ENCODE measurements at regions not wholly inside any gene's neighbourhood (a gene's known extent, or its start where the extent isn't known, plus 50 kb on each side); places are given as distances from the start of the nearest gene placed in this dataset.
"Not testable (repeated sequence)": the region's sequence is repeated elsewhere in the genome, so short reads cannot be mapped to it uniquely, and the experiment has no call there.

GRCh38 chr13:55155046-55155445 lies 1985.7 kb upstream of the PRR20A start:
- H3K9me3 ChIP-seq, result no peaks in the 10 kb centered on the region
- no peaks in the 10 kb centered on the region for H3K36me3 ChIP-seq
- WGBS, 2 donors, result 97 to 98% methylated on average over 1 of the region's 1 CpG
- H3K4me3 ChIP-seq (replicated peaks in 1 of 3), result no peak overlapping the region
- intact Hi-C loops (cut with DNase I), result no loop called here
- no peaks in the 10 kb centered on the region for H3K4me1 ChIP-seq
- no peak overlapping the region for H3K27ac ChIP-seq
- TF ChIP-seq CTCF (IDR thresholded peaks at IDR 0.05), result no peak
- no peak for TF ChIP-seq POLR2A (IDR thresholded peaks at IDR 0.05)
- no peaks in the 10 kb centered on the region for H3K27me3 ChIP-seq
- no peak for DNase-seq

- Histone ChIP-seq H3K36me3 (no peaks in the 10 kb centered on the region), H3K27ac (no peak overlapping the region), H3K27me3 (no peaks in the 10 kb centered on the region), H3K9me3 (no peaks in the 10 kb centered on the region), H3K4me3 (replicated peaks in 1 of 3) (no peak overlapping the region), H3K4me1 (no peaks in the 10 kb centered on the region)
- intact Hi-C loops (cut with DNase I), result no loop called here
- 53 to 66% methylated on average over 4 of the region's 4 CpGs for WGBS, 2 donors
- TF ChIP-seq POLR2A (IDR thresholded peaks at IDR 0.05) (no peak), CTCF (IDR thresholded peaks at IDR 0.05) (no peak)
- no peak for DNase-seq
These were observed 1981.0 kb upstream of the PRR20A start for GRCh38 chr13:55159765-55160164.

- no peaks in the 10 kb centered on the region for H3K9me3 ChIP-seq
- no peak for DNase-seq
- no peaks in the 10 kb centered on the region for H3K36me3 ChIP-seq
- intact Hi-C loops (cut with DNase I), result no loop called here
- TF ChIP-seq POLR2A (IDR thresholded peaks at IDR 0.05) (no peak), CTCF (IDR thresholded peaks at IDR 0.05) (no peak)
- no peak overlapping the region for H3K27ac ChIP-seq
- H3K4me3 ChIP-seq (replicated peaks in 1 of 3), result no peak overlapping the region
- no peaks in the 10 kb centered on the region for H3K27me3 ChIP-seq
- no peaks in the 10 kb centered on the region for H3K4me1 ChIP-seq
- WGBS, 2 donors, result 57 to 59% methylated on average over 3 of the region's 3 CpGs
These were observed 1979.9 kb upstream of the PRR20A start for GRCh38 chr13:55160867-55161266.

GRCh38 chr13:55178582-55178981 lies 1962.1 kb upstream of the PRR20A start:
- H3K27ac ChIP-seq; DNase-seq; intact Hi-C loops (cut with DNase I); H3K4me3 ChIP-seq (replicated peaks in 1 of 3); H3K27me3 ChIP-seq; H3K4me1 ChIP-seq; H3K36me3 ChIP-seq; H3K9me3 ChIP-seq: not testable (repeated sequence)
- WGBS, 2 donors, result 85 to 91% methylated on average over 1 of the region's 1 CpG

- DNase-seq, result no peak
- 36 to 39% methylated on average over 2 of the region's 2 CpGs for WGBS, 2 donors
- Histone ChIP-seq H3K36me3 (no peaks in the 10 kb centered on the region), H3K27me3 (no peaks in the 10 kb centered on the region), H3K4me3 (replicated peaks in 1 of 3) (no peak overlapping the region), H3K4me1 (no peaks in the 10 kb centered on the region), H3K27ac (no peak overlapping the region), H3K9me3 (no peaks in the 10 kb centered on the region)
- TF ChIP-seq CTCF (IDR thresholded peaks at IDR 0.05), result no peak
- TF ChIP-seq POLR2A (IDR thresholded peaks at IDR 0.05), result no peak
- intact Hi-C loops (cut with DNase I), result no loop called here
These were observed 1949.7 kb upstream of the PRR20A start for GRCh38 chr13:55190996-55191395.

- intact Hi-C loops (cut with DNase I), result no loop called here
- no peaks in the 10 kb centered on the region for H3K27me3 ChIP-seq
- DNase-seq, result no peak
- H3K9me3 ChIP-seq, result no peaks in the 10 kb centered on the region
- H3K4me3 ChIP-seq (replicated peaks in 1 of 3), result no peak overlapping the region
- H3K36me3 ChIP-seq, result no peaks in the 10 kb centered on the region
- TF ChIP-seq CTCF (IDR thresholded peaks at IDR 0.05) (no peak), POLR2A (IDR thresholded peaks at IDR 0.05) (no peak)
- no peak overlapping the region for H3K27ac ChIP-seq
- no peaks in the 10 kb centered on the region for H3K4me1 ChIP-seq
These were observed 1941.6 kb upstream of the PRR20A start for GRCh38 chr13:55199134-55199533.

All from thyroid gland (tissue), 4 donors.